GM12878 (cell line): ENCODE measurements at regions not wholly inside any gene's neighbourhood (a gene's known extent, or its start where the extent isn't known, plus 50 kb on each side); places are given as distances from the start of the nearest gene placed in this dataset.

ENCODE experiments used
- ATAC-seq: fragments of 200-7000 bp; cut with Tn5 transposase; 3 replicates; pipeline ENCODE4 v1.9.1; 2020; ENCODE audit warnings: mild to moderate bottlenecking, moderate library complexity
- BruUV-seq: library from RNA; stranded (reverse); fragments of 400-500 nt; replicated peaks from 2 replicates; lab custom pipeline; 2021; lab: Mats Ljungman, UMichigan
- CTCF ChIA-PET: fragments of 300-600 bp; sonication (Branson Sonifier 250); formaldehyde crosslinking; extraction: SDS; loops from one replicate; lab custom pipeline; 2021; ENCODE audit warnings: inconsistent platforms; lab: Yijun Ruan, JAX
- POLR2A ChIA-PET: fragments of 350-600 bp; formaldehyde crosslinking; extraction: SDS; loops from one replicate; lab custom pipeline; 2021; ENCODE audit warnings: inconsistent platforms; lab: Charles Lee
- RAD21 ChIA-PET: fragments of 300-600 bp; sonication (Branson Sonifier 250); formaldehyde crosslinking; loops from one replicate; lab custom pipeline; 2023; ENCODE audit warnings: antibody characterized with exemption; ENCODE audit not compliant: unreplicated experiment; lab: Charles Lee
- SMC1A ChIA-PET: fragments of 300-600 bp; sonication (Branson Sonifier 250); formaldehyde crosslinking; loops from one replicate; lab custom pipeline; 2023; ENCODE audit not compliant: unreplicated experiment, uncharacterized antibody; lab: Charles Lee
- DNase-seq: peaks from one replicate; pipeline ENCODE4 v3.0.0-alpha.2; 2011; ENCODE audit warnings: low read depth, low spot score
- FAIRE-seq: peaks from 3 replicates; lab custom pipeline; 2011; peaks lifted over from hg19 to GRCh38; lab: Jason Lieb, UNC
- H2AFZ ChIP-seq: 2 replicates; pipeline ENCODE4 v1.6.0; 2011; ENCODE audit warnings: low read depth, low read length, control low read depth; ENCODE audit not compliant: control insufficient read depth
- H3K27ac ChIP-seq: 2 replicates; pipeline ENCODE4 v1.5.1; 2011; ENCODE audit warnings: control low read depth; ENCODE audit not compliant: control insufficient read depth, insufficient read depth
- H3K27me3 ChIP-seq, 2 experiments: replicated peaks in 1 of 2; 2 replicates each; pipeline versions ENCODE4 v1.6.0 to v1.6.1; 2011; ENCODE audit warnings: low read length in 1 of 2; ENCODE audit not compliant: control insufficient read depth in 2 of 2, insufficient read depth in 2 of 2
- H3K36me3 ChIP-seq, 2 experiments: 2 replicates each; pipeline ENCODE4 v1.5.1; 2011; ENCODE audit warnings: low read length in 1 of 2; ENCODE audit not compliant: control insufficient read depth in 2 of 2, insufficient read depth in 2 of 2
- H3K4me1 ChIP-seq: 2 replicates; pipeline ENCODE4 v1.6.1; 2011; ENCODE audit warnings: mild to moderate bottlenecking, low read length, moderate library complexity, mixed read lengths; ENCODE audit not compliant: control insufficient read depth, insufficient read depth
- H3K4me2 ChIP-seq: 2 replicates; pipeline ENCODE4 v1.6.0; 2011; ENCODE audit warnings: control low read depth; ENCODE audit not compliant: control insufficient read depth, insufficient read depth
- H3K4me3 ChIP-seq: fragments of 200-600 bp; sonication (generic); 2 replicates; pipeline ENCODE4 v1.5.1; 2016
- H3K79me2 ChIP-seq: 2 replicates; pipeline ENCODE4 v1.6.0; 2011; ENCODE audit warnings: low read length; ENCODE audit not compliant: control insufficient read depth, insufficient read depth
- H3K9ac ChIP-seq: 2 replicates; pipeline ENCODE4 v1.8.0; 2011; ENCODE audit warnings: low read length, control low read depth, mixed read lengths; ENCODE audit not compliant: control insufficient read depth, insufficient read depth
- H3K9me3 ChIP-seq: replicated peaks from 3 replicates; pipeline ENCODE4 v1.5.1; 2011; ENCODE audit warnings: mild to moderate bottlenecking, low read length; ENCODE audit not compliant: control insufficient read depth, insufficient read depth
- H4K20me1 ChIP-seq: 2 replicates; pipeline ENCODE4 v1.6.0; 2011; ENCODE audit not compliant: control insufficient read depth, insufficient read depth
- CBX5 ChIP-seq: sonication (generic); IDR thresholded peaks from 2 replicates; pipeline ENCODE4 v1.6.1; 2016; ENCODE audit warnings: low read depth, moderate library complexity, mild to moderate bottlenecking, inconsistent platforms
- EP300 ChIP-seq, 2 experiments: fragments of 150-350 bp in 1 of 2; IDR thresholded peaks; 2 replicates each; pipeline ENCODE4 v1.6.1; 2011 to 2012; ENCODE audit warnings: low read depth in 2 of 2, low read length in 2 of 2, borderline replicate concordance in 1 of 2, improper control_type of control experiment in 1 of 2, inconsistent platforms in 1 of 2; ENCODE audit not compliant: control insufficient read depth in 1 of 2
- GATAD2B ChIP-seq: fragments of 450-650 bp; conservative IDR thresholded peaks from 2 replicates; pipeline ENCODE4 v1.6.1; 2017; ENCODE audit warnings: low read depth, mild to moderate bottlenecking, moderate library complexity
- HDAC2 ChIP-seq: fragments of 200-600 bp; sonication (generic); IDR thresholded peaks from 2 replicates; pipeline ENCODE4 v1.6.1; 2017
- IKZF1 ChIP-seq: fragments of 450-650 bp; conservative IDR thresholded peaks from 2 replicates; pipeline ENCODE4 v1.6.1; 2017; ENCODE audit warnings: antibody characterized with exemption, mild to moderate bottlenecking
- MTA3 ChIP-seq: IDR thresholded peaks from 2 replicates; pipeline ENCODE4 v1.6.1; 2012; ENCODE audit warnings: low read length, inconsistent platforms, borderline replicate concordance
- SMAD1 ChIP-seq: fragments of 450-650 bp; IDR thresholded peaks from 2 replicates; pipeline ENCODE4 v1.6.1; 2018; ENCODE audit warnings: mild to moderate bottlenecking, low read depth; ENCODE audit not compliant: partially characterized antibody
- ZNF274 ChIP-seq: IDR thresholded peaks from one replicate; pipeline ENCODE4 v1.8.0; 2011; ENCODE audit not compliant: insufficient read length, insufficient read depth
- ZSCAN29 ChIP-seq: fragments of 450-650 bp; IDR thresholded peaks from 2 replicates; pipeline ENCODE4 v1.6.1; 2017; ENCODE audit warnings: mild to moderate bottlenecking, moderate library complexity
- WGBS: methylation state at CpG from one replicate; pipeline ENCODE4 v1.1.6; 2016; ENCODE audit warnings: low lambda C conversion rate; ENCODE audit not compliant: insufficient replicate concordance, insufficient coverage; ENCODE audit errors: missing lambda C conversion rate; 5-methylcytosine and 5-hydroxymethylcytosine counted together
- in situ Hi-C: fragments of 300-500 bp; cut with MboI; formaldehyde crosslinking; loops from 9 replicates; pipeline ENCODE4 v1.14.3; 2018; ENCODE audit warnings: mixed read lengths
- intact Hi-C: fragments of 100-400 bp; cut with micrococcal nuclease; formaldehyde crosslinking; loops from one replicate; pipeline ENCODE4 v1.14.2; 2022; ENCODE audit not compliant: unreplicated experiment
- TF ChIP-seq, protein P1 (sequence below): fragments of 150-350 bp; IDR thresholded peaks from 2 replicates; pipeline ENCODE4 v1.6.1; 2014; ENCODE audit warnings: mild to moderate bottlenecking, low read depth, low read length
- TF ChIP-seq, protein P2 (sequence below): fragments of 450-650 bp; IDR thresholded peaks from 2 replicates; pipeline ENCODE4 v1.6.1; 2016; ENCODE audit warnings: mild to moderate bottlenecking

DNA sequence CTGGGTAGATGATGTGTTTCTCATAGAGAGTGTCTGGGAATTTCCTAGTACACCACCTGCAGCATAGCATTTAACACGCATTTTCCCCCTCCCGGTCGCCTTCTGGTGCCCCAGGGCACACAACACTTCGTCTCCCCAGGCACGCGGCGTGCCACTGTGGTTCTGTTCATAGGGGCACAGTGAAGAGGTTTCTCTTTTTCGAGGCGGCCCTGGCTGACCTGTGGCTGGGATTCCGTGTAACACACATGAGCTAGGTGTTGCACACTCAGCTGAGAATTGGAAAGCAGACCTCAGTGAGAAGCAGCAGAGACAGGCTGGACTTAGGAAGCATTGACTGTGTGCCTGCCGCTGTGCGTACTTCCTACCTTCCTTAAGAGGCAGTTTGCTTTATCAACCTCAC is 214.3 kb upstream of the SHH start:
- ATAC-seq, result no peak
- Histone ChIP-seq H3K4me2 (no peak overlapping the region), H3K4me3 (no peak overlapping the region)
- TF ChIP-seq ZNF274, result no peak
- TF ChIP-seq GATAD2B, result no peak
- no peak for TF ChIP-seq SMAD1
- no peak for TF ChIP-seq ZSCAN29
- TF ChIP-seq IKZF1, result no peak
- TF ChIP-seq, protein P1, sequence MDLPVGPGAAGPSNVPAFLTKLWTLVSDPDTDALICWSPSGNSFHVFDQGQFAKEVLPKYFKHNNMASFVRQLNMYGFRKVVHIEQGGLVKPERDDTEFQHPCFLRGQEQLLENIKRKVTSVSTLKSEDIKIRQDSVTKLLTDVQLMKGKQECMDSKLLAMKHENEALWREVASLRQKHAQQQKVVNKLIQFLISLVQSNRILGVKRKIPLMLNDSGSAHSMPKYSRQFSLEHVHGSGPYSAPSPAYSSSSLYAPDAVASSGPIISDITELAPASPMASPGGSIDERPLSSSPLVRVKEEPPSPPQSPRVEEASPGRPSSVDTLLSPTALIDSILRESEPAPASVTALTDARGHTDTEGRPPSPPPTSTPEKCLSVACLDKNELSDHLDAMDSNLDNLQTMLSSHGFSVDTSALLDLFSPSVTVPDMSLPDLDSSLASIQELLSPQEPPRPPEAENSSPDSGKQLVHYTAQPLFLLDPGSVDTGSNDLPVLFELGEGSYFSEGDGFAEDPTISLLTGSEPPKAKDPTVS, result no peak
- TF ChIP-seq, protein P2, sequence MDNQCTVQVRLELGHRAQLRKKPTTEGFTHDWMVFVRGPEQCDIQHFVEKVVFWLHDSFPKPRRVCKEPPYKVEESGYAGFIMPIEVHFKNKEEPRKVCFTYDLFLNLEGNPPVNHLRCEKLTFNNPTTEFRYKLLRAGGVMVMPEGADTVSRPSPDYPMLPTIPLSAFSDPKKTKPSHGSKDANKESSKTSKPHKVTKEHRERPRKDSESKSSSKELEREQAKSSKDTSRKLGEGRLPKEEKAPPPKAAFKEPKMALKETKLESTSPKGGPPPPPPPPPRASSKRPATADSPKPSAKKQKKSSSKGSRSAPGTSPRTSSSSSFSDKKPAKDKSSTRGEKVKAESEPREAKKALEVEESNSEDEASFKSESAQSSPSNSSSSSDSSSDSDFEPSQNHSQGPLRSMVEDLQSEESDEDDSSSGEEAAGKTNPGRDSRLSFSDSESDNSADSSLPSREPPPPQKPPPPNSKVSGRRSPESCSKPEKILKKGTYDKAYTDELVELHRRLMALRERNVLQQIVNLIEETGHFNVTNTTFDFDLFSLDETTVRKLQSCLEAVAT, result no peak
- no peak for TF ChIP-seq HDAC2
- no peak for TF ChIP-seq MTA3
- no peak for TF ChIP-seq EP300 (IDR thresholded peaks at IDR 0.05; ENCODE audit: borderline replicate concordance in 1 of 2, control insufficient read depth in 1 of 2, low read depth in 2 of 2, low read length in 2 of 2)
- no peak for TF ChIP-seq CBX5
- TF ChIP-seq, all 136 proteins: peak for 0
- ChIA-PET RAD21 (no interaction called here), SMC1A (no interaction called here), POLR2A (no interaction called here), CTCF (no interaction called here)
- Histone ChIP-seq H4K20me1 (no peaks in the 10 kb centered on the region), H3K4me1 (no peaks in the 10 kb centered on the region), H3K36me3 (no peaks in the 10 kb centered on the region), H3K27me3 (no peaks in the 10 kb centered on the region), H3K27ac (no peak overlapping the region), H3K9ac (no peak overlapping the region), H3K79me2 (no peaks in the 10 kb centered on the region), H3K9me3 (no peaks in the 10 kb centered on the region; the same call in 2 of the 3 replicates), H2AFZ (no peak overlapping the region)
- in situ Hi-C loops (no loop called here), intact Hi-C loops (no loop called here)
- WGBS, result 45% methylated on average over 12 of the region's 12 CpGs
- DNase-seq (no peak), FAIRE-seq (no peak)
- no TSS peak for BruUV-seq
